ENCODE measurements at regions not wholly inside any gene's neighbourhood (a gene's known extent, or its start where the extent isn't known, plus 50 kb on each side); places are given as distances from the start of the nearest gene placed in this dataset.

GRCh38 chr6:40645043-40645442 lies 57.9 kb upstream of the LRFN2 start:
- no peak for FAIRE-seq
- no peaks in the 10 kb centered on the region for H3K9me3 ChIP-seq (replicated peaks; ENCODE audit: control insufficient read depth, insufficient read depth, low read length)
- no peaks in the 10 kb centered on the region for H4K20me1 ChIP-seq (replicated peaks; ENCODE audit: control insufficient read depth, extremely low read depth, insufficient read depth, low read length)
- CTCF ChIA-PET = no interaction called here
- POLR2A ChIA-PET = no interaction called here
- intact Hi-C loops (cut with micrococcal nuclease) (no loop called here), dilution Hi-C loops (cut with MboI; ENCODE audit: extremely low pct_ligation_motif_present, low sequenced_read_pairs) (no loop called here)
- BruUV-seq (replicated peaks) = no TSS peak
- H3K9me1 ChIP-seq (replicated peaks; ENCODE audit: control insufficient read depth, extremely low read depth, insufficient read depth, low read length) = no peaks in the 10 kb centered on the region
- no peak for DNase-seq (ENCODE audit: low read depth, low spot score)
- no peak overlapping the region for H3K9ac ChIP-seq (replicated peaks; ENCODE audit: extremely low read depth, insufficient read depth, low read length)
- no peak overlapping the region for H3K4me3 ChIP-seq (replicated peaks in 1 of 3; ENCODE audit: insufficient read depth in 1 of 3, low read depth in 1 of 3, low read length in 3 of 3)
- no peaks in the 10 kb centered on the region for H3K36me3 ChIP-seq (ENCODE audit: control insufficient read depth in 2 of 2, extremely low read depth in 1 of 2, insufficient read depth in 2 of 2, low read length in 2 of 2)
- no peak overlapping the region for H3K4me2 ChIP-seq (ENCODE audit: insufficient read depth, low read length)
- TF ChIP-seq EZH2 (IDR thresholded peaks at IDR 0.05; ENCODE audit: borderline replicate concordance, low read depth, low read length, severe bottlenecking) (no peak), JUN (IDR thresholded peaks at IDR 0.05; ENCODE audit: borderline replicate concordance, insufficient read depth, insufficient read length, low read depth) (no peak), MAX (IDR thresholded peaks at IDR 0.05; ENCODE audit: insufficient read depth, insufficient read length) (no peak), CTCF (IDR thresholded peaks at IDR 0.05; ENCODE audit: extremely low read depth in 1 of 2, insufficient read depth in 1 of 2, low read depth in 1 of 2, low read length in 2 of 2) (no peak), POLR2A (IDR thresholded peaks at IDR 0.05; ENCODE audit: low read depth, low read length) (no peak), GATA2 (IDR thresholded peaks at IDR 0.05; ENCODE audit: insufficient read depth, insufficient read length, low read depth, low read length) (no peak), MYC (IDR thresholded peaks at IDR 0.05; ENCODE audit: low read depth, low read length) (no peak), POLR2AphosphoS5 (IDR thresholded peaks at IDR 0.05; ENCODE audit: insufficient read depth, low read depth, low read length) (no peak), FOS (IDR thresholded peaks at IDR 0.05; ENCODE audit: borderline replicate concordance, insufficient read depth, low read length) (no peak)
- no peaks in the 10 kb centered on the region for H3K79me2 ChIP-seq (ENCODE audit: control insufficient read depth, insufficient read depth, low read length)
- H3K27ac ChIP-seq (ENCODE audit: insufficient read depth, low read depth, low read length) = no peak overlapping the region
- H3K27me3 ChIP-seq (ENCODE audit: control insufficient read depth in 2 of 2, insufficient read depth in 2 of 2, low read length in 2 of 2) = no peaks in the 10 kb centered on the region
- H3K4me1 ChIP-seq (ENCODE audit: control insufficient read depth, extremely low read depth, insufficient read depth, low read length) = no peaks in the 10 kb centered on the region
- no peak overlapping the region for H2AFZ ChIP-seq (ENCODE audit: low read depth, low read length)
